Activated naive CD4-positive, alpha-beta T cell treated with Interleukin-2 at 50 U/mL for 16 hours (primary cell): ENCODE measurements at regions not wholly inside any gene's neighbourhood (a gene's known extent, or its start where the extent isn't known, plus 50 kb on each side); places are given as distances from the start of the nearest gene placed in this dataset.
"Not testable (repeated sequence)": the region's sequence is repeated elsewhere in the genome, so short reads cannot be mapped to it uniquely, and the experiment has no call there.

ENCODE experiments used
- DNase-seq: peaks from one replicate; pipeline ENCODE4 v3.0.0-alpha.2; 2020

DNA sequence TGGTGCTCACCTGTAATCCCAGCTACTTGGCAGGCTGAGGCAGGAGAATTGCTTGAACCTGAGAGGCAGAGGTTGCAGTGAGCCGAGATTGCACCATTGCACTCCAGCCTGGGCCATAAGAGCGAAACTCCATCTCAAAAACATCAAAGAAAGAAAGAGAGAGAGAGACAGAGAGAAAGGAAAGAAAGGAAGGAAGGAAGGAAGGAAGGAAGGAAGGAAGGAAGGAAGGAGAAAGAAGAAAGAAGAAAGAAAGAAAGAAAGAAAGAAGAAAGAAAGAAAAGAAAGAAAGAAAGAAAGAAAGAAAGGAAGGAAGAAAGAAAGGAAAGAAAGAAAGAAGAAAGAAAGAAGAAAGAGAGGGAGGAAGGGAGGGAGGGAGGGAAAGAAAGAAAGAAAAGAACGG is 69.4 kb upstream of the SLC25A33 start:
- DNase-seq = not testable (repeated sequence)

DNA sequence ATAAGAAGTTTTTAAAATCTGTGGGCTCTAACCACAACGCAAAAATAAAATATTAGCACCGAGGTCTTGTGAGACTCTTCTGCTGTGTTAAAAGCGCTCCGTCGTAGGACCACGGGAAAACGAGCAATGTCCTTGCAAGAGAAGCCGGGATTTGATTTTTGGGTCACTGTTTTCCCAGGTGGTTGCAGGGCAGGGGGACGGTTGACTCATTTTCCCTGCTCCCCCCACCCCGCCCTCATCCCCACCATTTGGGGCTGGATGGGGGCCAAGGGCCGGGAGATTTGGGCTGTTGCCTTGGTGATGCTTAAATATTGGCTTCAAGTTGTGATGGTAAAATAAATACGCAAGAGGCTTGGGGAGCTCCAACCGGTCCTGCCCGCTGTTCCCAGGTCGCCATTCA is 67.6 kb upstream of the SLC25A33 start:
- no peak for DNase-seq

DNA sequence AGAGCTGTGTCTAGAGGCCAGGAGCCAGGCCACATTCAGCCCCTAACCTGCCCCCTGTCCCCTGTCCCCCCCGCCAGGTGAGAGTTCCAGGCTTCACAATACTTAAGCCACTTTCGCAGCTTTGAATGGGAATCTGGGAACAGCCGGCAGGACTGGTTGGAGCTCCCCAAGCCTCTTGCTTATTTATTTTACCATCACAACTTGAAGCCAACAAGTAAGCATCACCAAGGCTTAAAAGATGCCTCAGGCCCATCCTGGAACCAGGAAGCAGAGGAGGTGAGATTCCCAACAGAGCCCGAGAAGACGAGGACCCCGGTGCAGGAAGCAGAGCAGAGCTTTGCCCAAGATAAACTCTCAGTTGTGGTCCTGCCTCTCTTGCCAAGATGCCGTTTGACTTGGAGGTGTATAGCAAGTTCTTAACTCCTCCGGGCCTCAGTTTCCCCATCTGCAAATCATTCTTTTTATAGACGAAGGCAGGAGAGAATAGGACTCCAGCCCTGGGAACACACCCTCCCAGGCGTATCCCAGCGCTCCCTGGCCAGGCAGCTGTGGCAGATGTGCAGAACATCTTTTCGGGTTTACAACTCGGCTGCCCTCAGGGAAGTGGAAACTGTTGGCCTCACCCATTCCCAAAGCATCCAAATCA is 66.8 kb upstream of the SLC25A33 start:
- no peak for DNase-seq

DNA sequence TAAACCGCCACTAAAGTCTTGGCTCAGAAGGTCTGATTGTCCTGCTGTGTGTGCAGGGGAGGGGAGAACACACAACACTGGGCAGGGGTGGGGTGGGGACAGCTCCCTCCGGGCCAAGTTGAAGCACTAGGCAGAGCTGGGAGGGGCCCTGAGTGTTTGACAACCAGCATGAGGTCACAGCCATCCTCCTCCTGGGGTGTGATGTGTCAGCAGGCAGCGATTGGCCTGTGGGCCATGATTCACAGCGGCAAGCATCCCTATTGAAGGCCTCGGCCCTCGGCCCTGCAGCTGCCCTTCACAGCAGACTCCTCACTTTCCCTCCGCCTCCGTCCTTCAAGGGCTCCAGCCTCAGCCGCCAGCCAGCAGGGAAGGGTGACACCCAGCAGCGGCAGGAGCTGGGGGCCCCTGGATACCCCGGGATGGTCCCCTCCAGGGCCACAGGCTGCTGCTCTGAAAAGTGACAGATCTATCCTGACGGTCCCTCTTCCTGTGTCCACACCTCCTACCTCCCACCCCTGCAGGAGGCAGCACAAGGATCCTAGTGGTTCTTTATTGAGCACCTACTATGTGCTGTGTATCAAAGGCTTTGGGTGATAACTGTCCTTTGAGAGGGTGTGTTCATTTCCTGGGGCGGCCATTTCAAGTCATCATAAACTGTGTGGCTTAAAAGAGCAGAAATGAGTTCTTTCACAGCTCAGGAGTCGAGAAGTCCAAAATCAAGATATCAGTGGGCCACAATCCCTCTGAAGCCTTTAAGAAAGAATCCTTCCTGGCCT is 66.0 kb upstream of the SLC25A33 start:
- no peak for DNase-seq

DNA sequence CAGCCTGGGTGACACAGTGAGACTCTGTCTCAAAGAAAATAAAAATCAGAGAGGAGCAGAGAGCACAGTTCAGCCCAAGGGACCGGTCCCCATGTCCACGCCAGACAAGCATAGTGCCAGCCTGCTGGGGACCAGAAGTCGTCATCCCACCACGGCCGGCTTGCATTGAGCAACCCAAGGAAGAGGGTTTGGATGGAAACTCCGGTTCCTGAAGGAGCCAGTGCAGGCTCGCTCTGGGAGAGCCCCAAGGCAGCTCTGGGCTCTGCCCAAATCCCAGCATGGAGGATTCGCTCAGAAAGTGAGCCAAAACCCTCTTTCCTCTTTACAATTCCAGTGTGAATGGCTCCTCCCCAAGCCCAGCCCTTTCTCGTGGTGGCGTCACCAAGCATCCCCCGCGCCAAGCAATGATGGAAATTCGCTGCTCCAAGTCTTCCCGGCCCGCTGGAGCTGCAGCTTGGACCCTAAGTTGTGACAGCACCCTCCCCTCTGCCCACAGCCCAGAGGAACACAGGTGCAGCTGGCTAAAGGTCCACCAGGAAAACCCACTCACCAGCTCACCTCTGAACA is 64.1 kb upstream of the SLC25A33 start:
- no peak for DNase-seq

DNA sequence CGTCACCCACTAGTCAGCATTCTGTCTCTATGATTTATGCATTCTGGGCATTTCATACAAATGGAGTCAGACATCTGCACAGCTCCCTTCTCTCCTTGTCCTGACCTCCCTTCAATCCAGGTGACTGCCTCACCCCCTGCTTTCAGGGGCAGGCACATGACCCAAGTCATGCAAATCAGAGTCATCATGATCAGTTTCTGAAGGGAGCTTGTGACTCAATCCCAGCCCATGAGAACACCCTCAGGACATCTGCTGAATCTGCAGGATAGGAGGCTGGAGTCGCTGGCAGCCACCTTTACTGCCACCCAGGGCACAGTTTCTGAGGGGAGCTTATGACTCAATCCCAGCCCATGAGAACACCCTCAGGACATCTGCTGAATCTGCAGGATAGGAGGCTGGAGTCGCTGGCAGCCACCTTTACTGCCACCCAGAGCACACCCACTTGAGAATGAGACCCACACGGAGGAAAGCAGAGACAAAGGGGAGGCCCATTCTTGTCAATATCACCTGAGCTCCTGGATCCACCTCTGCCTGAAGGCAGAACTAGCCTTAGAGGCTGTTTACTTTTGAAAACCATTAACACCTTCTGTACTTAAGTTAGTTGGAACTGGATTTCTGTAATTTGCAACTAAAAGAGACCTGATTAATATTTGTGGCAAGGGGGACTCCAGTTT is 62.3 kb upstream of the SLC25A33 start:
- DNase-seq = no peak

DNA sequence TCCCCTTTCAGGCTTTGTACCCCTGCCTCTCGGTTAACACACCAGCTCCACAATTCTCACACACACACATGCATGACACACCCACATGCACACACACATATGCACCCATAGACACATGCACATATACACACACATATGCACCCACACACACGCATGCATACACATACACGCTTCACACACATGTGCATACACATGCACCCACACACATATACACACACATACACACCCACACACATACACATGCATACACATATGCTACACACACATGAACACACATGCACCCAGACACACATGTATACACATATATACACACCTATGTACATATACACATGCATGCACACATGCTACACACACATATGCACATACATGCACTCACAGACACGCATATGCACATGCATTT is 61.7 kb upstream of the SLC25A33 start:
- DNase-seq = no peak

DNA sequence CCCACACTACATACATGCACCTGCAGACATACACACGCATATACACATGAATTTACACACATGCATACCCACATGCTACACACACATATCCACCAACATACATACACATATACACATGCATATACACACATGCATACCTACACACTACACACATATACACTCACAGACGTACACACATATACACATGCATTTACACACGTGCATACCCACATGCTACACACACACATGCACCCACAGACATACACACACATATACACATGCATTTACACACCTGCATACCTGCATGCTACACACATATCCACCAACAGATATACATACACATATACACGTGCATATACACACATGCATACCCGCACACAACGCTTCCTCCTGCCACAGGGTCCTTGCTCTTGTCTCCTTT is 61.2 kb upstream of the SLC25A33 start:
- DNase-seq = no peak

DNA sequence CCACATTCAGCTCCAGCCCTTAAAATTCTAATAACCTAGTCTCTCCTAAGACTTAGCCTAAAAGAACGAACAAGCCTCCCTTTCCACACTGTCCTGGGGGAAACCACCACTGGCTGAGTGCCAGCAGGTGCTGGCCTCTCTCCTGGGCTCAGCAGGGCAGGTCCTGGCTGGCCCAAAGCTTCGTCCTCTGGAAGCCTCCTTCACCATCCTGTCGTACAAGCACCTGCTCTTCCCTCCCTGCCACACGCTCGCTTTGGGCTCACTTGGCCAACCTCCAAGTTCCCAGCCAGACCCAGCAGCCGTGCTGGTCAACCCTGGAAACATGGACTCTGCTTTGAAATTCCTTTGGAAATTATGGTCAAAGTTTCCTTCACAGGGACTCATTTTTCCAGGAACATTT is 58.2 kb upstream of the SLC25A33 start:
- no peak for DNase-seq

DNA sequence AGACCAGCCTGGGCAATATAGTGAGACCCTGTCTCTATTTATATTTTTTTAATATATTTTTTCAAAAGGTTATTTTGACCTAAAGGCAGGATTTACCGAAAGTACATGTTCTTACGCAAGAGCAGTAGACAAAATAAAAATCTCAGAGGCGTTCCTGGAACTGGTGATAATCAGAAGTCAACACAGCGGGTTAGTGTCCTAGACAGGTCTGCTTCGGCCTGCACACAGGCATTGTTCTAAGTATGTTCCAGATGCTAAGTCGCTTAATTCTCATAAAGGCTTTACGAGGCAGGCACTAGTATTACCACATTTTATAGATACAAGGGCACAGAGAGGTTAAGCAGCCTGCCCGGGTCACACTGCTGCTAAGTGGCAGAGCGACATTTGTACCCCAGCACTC is 56.9 kb upstream of the SLC25A33 start:
- DNase-seq = no peak

DNA sequence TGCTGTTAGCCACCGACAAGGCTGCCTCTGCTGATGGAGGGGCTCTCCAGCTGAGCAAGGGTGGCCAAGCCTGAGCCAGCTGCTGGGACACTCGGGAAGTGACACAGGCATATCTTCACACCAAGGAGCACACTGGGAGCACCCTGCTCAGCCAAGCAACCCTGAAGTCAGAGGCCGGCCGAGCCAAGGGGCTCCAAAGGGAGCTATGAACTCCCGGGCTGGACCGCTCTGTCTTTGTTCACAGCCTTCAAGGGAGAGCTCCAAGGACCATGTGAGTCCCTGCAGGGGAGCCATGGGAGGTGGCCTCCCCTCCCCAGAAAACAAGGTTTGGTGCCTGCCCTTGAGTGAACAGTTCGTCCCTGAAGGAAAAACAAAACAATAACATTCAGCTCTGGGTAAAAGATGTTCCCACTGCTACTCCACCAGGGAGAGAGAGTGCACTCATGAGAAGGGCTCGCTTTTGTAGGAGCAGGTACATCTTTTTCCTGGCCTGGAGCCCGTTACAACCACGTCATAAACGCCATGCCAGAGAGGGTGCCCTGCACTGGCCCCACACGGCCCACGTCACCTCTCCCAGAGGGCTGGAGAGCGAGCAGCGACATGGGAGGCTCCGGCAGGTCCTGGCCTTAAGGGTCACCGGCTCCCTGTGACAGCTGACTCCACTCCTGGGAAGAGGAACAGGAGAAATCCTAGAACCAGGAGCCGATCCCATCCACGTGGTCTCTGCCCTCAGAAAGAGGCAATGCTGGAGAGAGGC is 56.3 kb upstream of the SLC25A33 start:
- no peak for DNase-seq

DNA sequence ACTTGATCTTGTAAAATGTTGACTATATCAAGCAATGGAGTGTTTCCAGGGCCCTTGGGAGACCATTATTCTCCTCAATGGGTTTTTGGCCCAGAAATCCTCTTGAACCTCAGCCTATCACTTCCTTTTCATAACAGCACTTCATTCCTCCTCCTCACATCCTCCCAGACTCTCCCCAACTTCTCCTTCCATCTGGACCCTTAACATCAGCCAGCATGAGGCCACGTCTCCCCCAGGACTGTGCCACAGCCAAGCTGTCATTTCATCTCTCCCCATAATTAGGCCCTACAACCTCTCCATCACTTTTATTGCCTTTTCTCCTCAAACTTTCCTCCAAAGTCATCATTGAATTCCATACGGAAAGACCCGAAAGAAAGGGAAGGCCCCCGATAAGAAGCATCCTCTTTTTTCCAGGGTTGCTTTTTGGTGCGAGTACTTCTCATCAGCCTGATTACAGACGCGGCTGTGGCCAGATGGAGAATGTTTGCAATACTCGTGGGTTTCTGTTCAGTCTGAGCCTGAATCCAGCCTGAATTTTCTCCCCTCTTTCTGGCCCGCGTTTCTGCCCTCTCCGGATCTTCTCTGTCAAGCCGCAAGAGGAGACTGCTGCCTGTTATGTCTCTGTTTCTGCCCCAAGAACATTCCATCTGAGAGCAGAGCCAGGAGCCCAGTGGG is 52.7 kb upstream of the SLC25A33 start:
- DNase-seq = no peak
